Epithelial cell of proximal tubule (primary cell): ENCODE measurements at regions not wholly inside any gene's neighbourhood (a gene's known extent, or its start where the extent isn't known, plus 50 kb on each side); places are given as distances from the start of the nearest gene placed in this dataset.

ENCODE experiments used
- DNase-seq: peaks from one replicate; pipeline ENCODE4 v3.0.0-alpha.2; 2011; ENCODE audit warnings: low read depth
- H3K4me3 ChIP-seq: 2 replicates; pipeline ENCODE4 v1.5.1; 2011; ENCODE audit warnings: low read depth, mild to moderate bottlenecking, low read length
- CTCF ChIP-seq: conservative IDR thresholded peaks from 2 replicates; pipeline ENCODE4 v1.5.1; 2012; ENCODE audit warnings: low read depth, mild to moderate bottlenecking, low read length

- no peak for TF ChIP-seq CTCF
- DNase-seq, result no peak
- no peak overlapping the region for H3K4me3 ChIP-seq
These were observed 126.2 kb upstream of the ARID1B start for GRCh38 chr6:156650896-156651390.

GRCh38 chr6:156648616-156649015, 128.6 kb upstream of the ARID1B start:
- no peak for DNase-seq
- no peak for TF ChIP-seq CTCF
- H3K4me3 ChIP-seq, result no peak overlapping the region

GRCh38 chr6:156647991-156648390, 129.2 kb upstream of the ARID1B start:
- no peak for DNase-seq
- H3K4me3 ChIP-seq, result no peak overlapping the region
- no peak for TF ChIP-seq CTCF

DNA sequence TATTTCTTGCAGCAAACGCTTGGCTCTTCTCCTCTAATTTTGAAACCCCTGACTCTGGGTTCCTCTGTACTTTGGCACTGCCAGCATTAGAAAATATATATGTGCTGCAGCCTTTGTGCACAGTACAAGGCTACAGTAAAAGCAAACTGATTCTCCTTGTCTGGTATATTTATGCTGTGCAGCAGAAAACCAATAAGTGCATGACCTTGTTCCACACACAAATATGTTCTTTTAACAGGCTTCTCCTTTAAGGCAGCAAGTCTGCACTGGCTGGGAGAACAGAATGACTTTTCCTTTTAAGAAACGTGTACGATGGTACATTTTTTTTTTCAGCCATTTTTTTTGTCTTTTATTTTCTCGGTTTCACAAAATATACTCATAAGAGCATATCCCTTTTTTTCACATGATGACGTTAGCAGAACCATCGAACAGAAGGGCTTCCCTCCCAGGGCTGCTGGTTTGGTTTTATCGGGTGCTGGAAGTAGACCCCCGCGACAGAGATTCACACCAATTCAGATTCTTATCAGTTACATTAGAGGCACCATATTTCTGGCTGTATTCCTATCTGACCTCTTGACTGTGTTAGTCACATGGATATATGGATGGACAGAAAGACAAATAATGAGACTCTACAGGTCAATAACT, 129.9 kb upstream of the ARID1B start:
- no peak for DNase-seq
- H3K4me3 ChIP-seq, result no peak overlapping the region
- no peak for TF ChIP-seq CTCF

DNA sequence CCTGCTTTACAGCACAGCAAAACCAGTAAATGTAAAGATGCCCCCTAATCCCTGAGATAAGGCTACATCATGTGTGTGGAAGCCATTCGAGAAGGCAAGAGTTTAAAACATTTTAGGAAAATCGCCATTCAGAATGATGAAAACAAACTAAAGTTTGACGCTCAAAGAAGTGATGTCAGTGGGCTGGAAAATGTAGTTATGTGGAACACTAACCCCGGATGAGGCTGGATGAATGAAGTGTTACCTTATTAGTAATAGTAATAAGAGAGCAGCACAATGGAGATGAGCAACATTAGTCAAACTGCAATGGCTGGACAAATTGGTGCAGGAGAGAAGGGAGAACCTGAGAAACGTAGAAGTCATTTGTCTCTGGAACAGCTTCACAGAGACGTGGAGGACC, 130.7 kb upstream of the ARID1B start:
- H3K4me3 ChIP-seq, result no peak overlapping the region
- TF ChIP-seq CTCF, result no peak
- no peak for DNase-seq

DNA sequence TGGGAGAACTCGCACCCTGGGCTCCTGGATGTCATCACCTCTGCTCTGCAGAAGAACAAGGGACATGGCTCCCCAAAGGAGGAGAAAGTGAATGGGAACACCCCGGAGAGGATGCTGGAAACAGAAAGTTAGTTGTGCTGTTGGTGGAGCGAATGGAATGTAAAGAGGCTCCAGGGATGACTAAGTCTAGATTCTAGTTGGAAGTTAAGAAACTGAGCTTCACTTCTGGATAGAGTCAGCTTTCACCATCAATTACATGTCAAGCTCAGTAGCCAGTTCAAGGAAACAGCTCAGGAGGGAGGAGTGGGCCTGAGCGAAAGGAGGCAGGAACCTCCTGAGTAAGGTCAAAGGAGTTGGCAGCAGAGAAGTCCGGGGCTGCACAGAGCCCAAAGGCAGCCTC, 132.1 kb upstream of the ARID1B start:
- DNase-seq, result no peak
- no peak overlapping the region for H3K4me3 ChIP-seq
- no peak for TF ChIP-seq CTCF

DNA sequence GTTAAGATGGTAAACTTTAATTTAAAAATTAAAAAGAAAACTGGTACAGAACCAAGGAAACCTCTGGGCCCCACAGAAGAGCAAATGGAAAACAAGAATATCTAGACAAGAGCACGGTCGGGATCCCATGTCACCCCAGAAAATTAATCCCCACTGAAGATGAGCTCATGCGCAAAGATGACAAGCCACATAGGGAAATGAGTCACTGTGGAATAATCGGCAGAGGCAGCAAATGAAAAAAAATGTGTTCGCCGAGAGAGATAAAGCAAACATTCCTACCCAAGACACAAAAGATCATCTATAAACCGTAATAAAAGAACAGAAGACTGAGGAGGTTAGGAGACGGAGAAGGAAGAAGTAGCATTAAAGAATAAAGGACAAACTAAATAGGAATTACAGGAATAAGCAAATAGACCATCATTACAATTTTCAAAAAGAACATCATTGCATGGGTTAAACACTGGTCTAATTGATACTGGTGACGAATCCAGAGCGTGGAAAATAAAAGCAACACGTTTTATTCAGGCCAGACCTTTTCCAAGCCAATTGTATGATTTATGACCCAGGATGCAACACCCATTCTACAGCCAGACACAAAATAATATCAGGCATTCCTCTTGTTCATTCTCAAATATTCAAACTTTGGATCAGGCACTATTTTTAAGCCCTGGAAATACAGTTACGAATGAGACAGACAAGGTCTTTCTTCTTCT, 138.0 kb upstream of the ARID1B start:
- H3K4me3 ChIP-seq, result no peak overlapping the region
- TF ChIP-seq CTCF, result no peak
- no peak for DNase-seq
